C4-2B (cell line): ENCODE measurements at regions not wholly inside any gene's neighbourhood (a gene's known extent, or its start where the extent isn't known, plus 50 kb on each side); places are given as distances from the start of the nearest gene placed in this dataset.

Source experiments
- ZFX ChIP-seq: fragments of 450-650 bp; IDR thresholded peaks from 2 replicates; pipeline ENCODE4 v1.6.1; 2017
- TF ChIP-seq, protein P1 (sequence below): fragments of 450-650 bp; conservative IDR thresholded peaks from 2 replicates; pipeline ENCODE4 v1.5.1; 2017; ENCODE audit warnings: mild to moderate bottlenecking

DNA sequence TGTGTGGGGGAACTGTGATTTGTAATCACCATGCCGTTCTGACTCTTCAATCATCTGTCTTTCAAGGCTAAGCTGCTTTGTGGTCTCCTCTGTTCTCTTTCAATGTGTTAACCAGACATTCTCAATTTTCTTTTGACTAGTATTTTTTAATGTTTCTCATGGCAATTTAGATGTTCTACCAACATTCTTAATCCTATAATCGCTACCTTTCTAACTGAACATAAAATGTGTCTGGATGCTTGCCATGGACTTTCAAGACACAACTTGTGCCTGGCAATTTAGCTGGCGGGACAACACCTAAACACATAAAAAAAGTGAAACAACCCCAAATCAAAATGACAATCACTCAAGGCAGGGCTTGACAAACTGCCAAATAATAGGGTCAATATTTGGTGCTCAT is 135.0 kb upstream of the ACKR3 start:
- TF ChIP-seq, protein P1, sequence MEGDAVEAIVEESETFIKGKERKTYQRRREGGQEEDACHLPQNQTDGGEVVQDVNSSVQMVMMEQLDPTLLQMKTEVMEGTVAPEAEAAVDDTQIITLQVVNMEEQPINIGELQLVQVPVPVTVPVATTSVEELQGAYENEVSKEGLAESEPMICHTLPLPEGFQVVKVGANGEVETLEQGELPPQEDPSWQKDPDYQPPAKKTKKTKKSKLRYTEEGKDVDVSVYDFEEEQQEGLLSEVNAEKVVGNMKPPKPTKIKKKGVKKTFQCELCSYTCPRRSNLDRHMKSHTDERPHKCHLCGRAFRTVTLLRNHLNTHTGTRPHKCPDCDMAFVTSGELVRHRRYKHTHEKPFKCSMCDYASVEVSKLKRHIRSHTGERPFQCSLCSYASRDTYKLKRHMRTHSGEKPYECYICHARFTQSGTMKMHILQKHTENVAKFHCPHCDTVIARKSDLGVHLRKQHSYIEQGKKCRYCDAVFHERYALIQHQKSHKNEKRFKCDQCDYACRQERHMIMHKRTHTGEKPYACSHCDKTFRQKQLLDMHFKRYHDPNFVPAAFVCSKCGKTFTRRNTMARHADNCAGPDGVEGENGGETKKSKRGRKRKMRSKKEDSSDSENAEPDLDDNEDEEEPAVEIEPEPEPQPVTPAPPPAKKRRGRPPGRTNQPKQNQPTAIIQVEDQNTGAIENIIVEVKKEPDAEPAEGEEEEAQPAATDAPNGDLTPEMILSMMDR: no peak
- no peak for TF ChIP-seq ZFX
